HepG2 (cell line): ENCODE measurements at regions not wholly inside any gene's neighbourhood (a gene's known extent, or its start where the extent isn't known, plus 50 kb on each side); places are given as distances from the start of the nearest gene placed in this dataset.
"Not testable (repeated sequence)": the region's sequence is repeated elsewhere in the genome, so short reads cannot be mapped to it uniquely, and the experiment has no call there.

Experiments used
- ATAC-seq: fragments of 200-7000 bp; cut with Tn5 transposase; 3 replicates; pipeline ENCODE4 v1.9.1; 2020; ENCODE audit warnings: mild to moderate bottlenecking, moderate library complexity
- BruUV-seq: library from RNA; stranded (reverse); fragments of 400-500 nt; replicated peaks from 2 replicates; lab custom pipeline; 2021; lab: Mats Ljungman, UMichigan
- CTCF ChIA-PET: fragments of 300-600 bp; formaldehyde crosslinking; extraction: SDS; loops from one replicate; lab custom pipeline; 2021; ENCODE audit warnings: low total read pairs, inconsistent platforms, low intra/inter-chr PET ratio; lab: Yijun Ruan, JAX
- POLR2A ChIA-PET: fragments of 350-600 bp; sonication (Branson Sonifier 250); formaldehyde crosslinking; loops from one replicate; lab custom pipeline; 2020; ENCODE audit warnings: antibody characterized with exemption, inconsistent platforms; lab: Yijun Ruan, JAX
- DNase-seq: peaks from one replicate; pipeline ENCODE4 v3.0.0-alpha.2; 2015; ENCODE audit warnings: low spot score
- FAIRE-seq: peaks from 3 replicates; lab custom pipeline; 2011; peaks lifted over from hg19 to GRCh38; lab: Jason Lieb, UNC
- H2AFZ ChIP-seq: one replicate; pipeline ENCODE4 v1.6.1; 2011; ENCODE audit warnings: low read length, inconsistent platforms
- H3K27ac ChIP-seq: fragments of 300-600 bp; 3 replicates; pipeline ENCODE4 v1.8.0; 2011; ENCODE audit warnings: mixed run types, mild to moderate bottlenecking, mixed read lengths, low read length, inconsistent platforms; ENCODE audit not compliant: insufficient read depth; ENCODE audit errors: extremely low read length
- H3K27me3 ChIP-seq, 2 experiments: fragments of 200-600 bp in 1 of 2; 2 replicates in 1 of 2; 3 replicates in 1 of 2; pipeline versions ENCODE4 v1.6.0 to v1.8.0; 2011; ENCODE audit warnings: low read length in 2 of 2, mild to moderate bottlenecking in 2 of 2, moderate library complexity in 2 of 2, inconsistent platforms in 1 of 2; ENCODE audit not compliant: insufficient read depth in 2 of 2, control insufficient read depth in 1 of 2
- H3K36me3 ChIP-seq, 2 experiments: fragments of 200-600 bp in 1 of 2; replicated peaks in 1 of 2; 2 replicates in 1 of 2; 3 replicates in 1 of 2; pipeline versions ENCODE4 v1.5.1 to v1.8.0; 2011; ENCODE audit warnings: low read length in 2 of 2, inconsistent platforms in 1 of 2; ENCODE audit not compliant: insufficient read depth in 2 of 2, control insufficient read depth in 1 of 2
- H3K4me1 ChIP-seq: 2 replicates; pipeline ENCODE4 v1.5.1; 2012; ENCODE audit warnings: low read length, inconsistent platforms; ENCODE audit not compliant: insufficient read depth
- H3K4me2 ChIP-seq: 2 replicates; pipeline ENCODE4 v1.6.0; 2011; ENCODE audit warnings: low read depth, low read length, inconsistent platforms
- H3K4me3 ChIP-seq, 3 experiments: fragments of 200-600 bp in 1 of 3; sonication (generic), shearing (Covaris generic) in 1 of 3; replicated peaks in 1 of 3; 2 replicates each; pipeline ENCODE4 v1.5.1; 2011 to 2016; ENCODE audit warnings: low read length in 3 of 3, inconsistent platforms in 2 of 3, low read depth in 2 of 3, mild to moderate bottlenecking in 2 of 3, control low read depth in 1 of 3, mixed read lengths in 1 of 3; ENCODE audit not compliant: insufficient read depth in 1 of 3
- H3K79me2 ChIP-seq: one replicate; pipeline ENCODE4 v1.6.1; 2011; ENCODE audit warnings: low read length, inconsistent platforms; ENCODE audit not compliant: insufficient read depth
- H3K9ac ChIP-seq: 2 replicates; pipeline ENCODE4 v1.6.0; 2011; ENCODE audit warnings: mild to moderate bottlenecking, low read depth, low read length, inconsistent platforms; ENCODE audit not compliant: insufficient read depth
- H3K9me3 ChIP-seq: 2 replicates; pipeline ENCODE4 v1.5.1; 2012; ENCODE audit warnings: mild to moderate bottlenecking, low read length
- H4K20me1 ChIP-seq: 2 replicates; pipeline ENCODE4 v1.6.0; 2011; ENCODE audit warnings: inconsistent platforms, mild to moderate bottlenecking, low read length, moderate library complexity; ENCODE audit not compliant: insufficient read depth
- MIER3 ChIP-seq: IDR thresholded peaks from 2 replicates; pipeline ENCODE4 v1.6.1; 2016; ENCODE audit warnings: missing compliant biosample characterization, borderline replicate concordance
- RORA ChIP-seq: sonication (generic); formaldehyde crosslinking; IDR thresholded peaks from 2 replicates; pipeline ENCODE4 v1.5.0; 2020; ENCODE audit warnings: mild to moderate bottlenecking, missing genetic modification reagents, moderate library complexity
- SSRP1 ChIP-seq: IDR thresholded peaks from 2 replicates; pipeline ENCODE4 v1.6.1; 2016; ENCODE audit warnings: control low read depth
- ZBTB7A ChIP-seq: sonication (generic); formaldehyde crosslinking; IDR thresholded peaks from 2 replicates; pipeline ENCODE4 v1.8.0; 2022; ENCODE audit warnings: mild to moderate bottlenecking, missing genetic modification reagents
- ZNF30 ChIP-seq: sonication (generic); formaldehyde crosslinking; IDR thresholded peaks from 2 replicates; pipeline ENCODE4 v1.5.0; 2020; ENCODE audit warnings: mild to moderate bottlenecking, missing genetic modification reagents
- ZNF614 ChIP-seq: IDR thresholded peaks from 2 replicates; pipeline ENCODE4 v1.6.1; 2018; ENCODE audit warnings: missing biosample characterization, missing genetic modification reagents, inconsistent platforms, borderline replicate concordance
- ZNF615 ChIP-seq: sonication (generic); formaldehyde crosslinking; IDR thresholded peaks from 2 replicates; pipeline ENCODE4 v1.5.0; 2020; ENCODE audit warnings: mild to moderate bottlenecking, missing genetic modification reagents, borderline replicate concordance
- ZNF782 ChIP-seq: sonication (generic); formaldehyde crosslinking; IDR thresholded peaks from 2 replicates; pipeline ENCODE4 v1.4.0; 2020; ENCODE audit warnings: missing genetic modification reagents, mild to moderate bottlenecking, borderline replicate concordance
- ZNF878 ChIP-seq: sonication (generic); formaldehyde crosslinking; IDR thresholded peaks from 2 replicates; pipeline ENCODE4 v1.8.1; 2023; ENCODE audit warnings: mild to moderate bottlenecking, missing genetic modification reagents, moderate library complexity
- WGBS: methylation state at CpG from one replicate; pipeline ENCODE4 v1.1.6; 2017; ENCODE audit warnings: low lambda C conversion rate; 5-methylcytosine and 5-hydroxymethylcytosine counted together
- in situ Hi-C: cut with HindIII; loops from 2 replicates; pipeline ENCODE4 v1.10.0; 2017; ENCODE audit warnings: low pct_unique_long_range_greater_than_20kb; ENCODE audit not compliant: extremely low pct_ligation_motif_present
- intact Hi-C: fragments of 100-400 bp; cut with micrococcal nuclease; formaldehyde crosslinking; loops from one replicate; pipeline ENCODE4 v1.10.0; 2022; ENCODE audit not compliant: unreplicated experiment
- TF ChIP-seq, protein P1 (sequence below): fragments of 450-650 bp; IDR thresholded peaks from 2 replicates; pipeline ENCODE4 v1.6.1; 2016

- DNase-seq: no peak
- POLR2A ChIA-PET: no interaction called here
- Histone ChIP-seq H2AFZ (no peak overlapping the region), H3K9me3 (no peaks in the 10 kb centered on the region)
- TF ChIP-seq SSRP1 (CRISPR knock-in tag): no peak
- TF ChIP-seq RORA (CRISPR knock-in tag): no peak
- TF ChIP-seq ZNF614: no peak
- no peak for TF ChIP-seq ZNF615 (CRISPR knock-in tag)
- no peak for TF ChIP-seq ZNF878 (CRISPR knock-in tag)
- no peak for TF ChIP-seq MIER3 (CRISPR knock-in tag)
- TF ChIP-seq ZNF30 (CRISPR knock-in tag): no peak
- TF ChIP-seq, all 625 proteins: peak for 0
- BruUV-seq: no TSS peak
- Histone ChIP-seq H3K79me2 (no peaks in the 10 kb centered on the region), H3K4me1 (peaks cover 37% of the 10 kb centered on the region), H4K20me1 (no peaks in the 10 kb centered on the region), H3K27me3 (no peaks in the 10 kb centered on the region), H3K4me3 (no peak overlapping the region), H3K27ac (no peak overlapping the region), H3K4me2 (no peak overlapping the region), H3K36me3 (no peaks in the 10 kb centered on the region), H3K9ac (no peak overlapping the region)
- CTCF ChIA-PET: no interaction called here
- FAIRE-seq: no peak
- in situ Hi-C loops (no loop called here), intact Hi-C loops (no loop called here)
- no peak for ATAC-seq
- 72% methylated on average over 5 of the region's 5 CpGs for WGBS
Observed at GRCh38 chr2:31810200-31810917, 200.4 kb downstream of the MEMO1 start.

DNA sequence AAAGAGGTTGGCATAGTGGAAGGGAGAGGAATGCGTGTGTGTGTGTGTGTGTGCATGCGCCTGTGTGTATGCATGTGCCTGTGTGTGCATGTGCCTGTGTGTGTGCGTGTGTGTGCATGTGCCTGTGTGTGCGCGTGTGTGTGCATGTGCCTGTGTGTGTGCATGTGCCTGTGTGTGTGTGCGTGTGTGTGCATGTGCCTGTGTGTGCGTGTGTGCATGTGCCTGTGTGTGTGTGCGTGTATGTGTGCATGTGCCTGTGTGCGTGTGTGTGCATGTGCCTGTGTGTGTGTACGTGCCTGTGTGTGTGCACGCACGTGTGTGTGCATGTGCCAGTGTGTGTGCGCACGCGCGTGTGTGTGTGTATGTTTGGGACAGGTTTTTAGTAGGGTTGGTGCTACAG is 205.1 kb downstream of the MEMO1 start:
- Histone ChIP-seq H3K4me3 (no peak overlapping the region), H3K79me2 (no peaks in the 10 kb centered on the region), H3K4me1 (peaks cover 8% of the 10 kb centered on the region), H3K27me3 (no peaks in the 10 kb centered on the region), H3K27ac (no peak overlapping the region), H3K9me3 (no peaks in the 10 kb centered on the region), H3K4me2 (no peak overlapping the region), H4K20me1 (no peaks in the 10 kb centered on the region), H3K9ac (no peak overlapping the region), H3K36me3 (no peaks in the 10 kb centered on the region), H2AFZ (no peak overlapping the region)
- TF ChIP-seq, protein P1, sequence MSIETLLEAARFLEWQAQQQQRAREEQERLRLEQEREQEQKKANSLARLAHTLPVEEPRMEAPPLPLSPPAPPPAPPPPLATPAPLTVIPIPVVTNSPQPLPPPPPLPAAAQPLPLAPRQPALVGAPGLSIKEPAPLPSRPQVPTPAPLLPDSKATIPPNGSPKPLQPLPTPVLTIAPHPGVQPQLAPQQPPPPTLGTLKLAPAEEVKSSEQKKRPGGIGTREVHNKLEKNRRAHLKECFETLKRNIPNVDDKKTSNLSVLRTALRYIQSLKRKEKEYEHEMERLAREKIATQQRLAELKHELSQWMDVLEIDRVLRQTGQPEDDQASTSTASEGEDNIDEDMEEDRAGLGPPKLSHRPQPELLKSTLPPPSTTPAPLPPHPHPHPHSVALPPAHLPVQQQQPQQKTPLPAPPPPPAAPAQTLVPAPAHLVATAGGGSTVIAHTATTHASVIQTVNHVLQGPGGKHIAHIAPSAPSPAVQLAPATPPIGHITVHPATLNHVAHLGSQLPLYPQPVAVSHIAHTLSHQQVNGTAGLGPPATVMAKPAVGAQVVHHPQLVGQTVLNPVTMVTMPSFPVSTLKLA: peak; percentile 93
- TF ChIP-seq ZNF782 (no peak), ZBTB7A (0 out of 2 replicates have a peak, but pooled peaks have one; percentile 19)
- in situ Hi-C loops: no loop called here
- intact Hi-C loops: no loop called here
- no TSS peak for BruUV-seq
- WGBS: 69% methylated on average over 16 of the region's 16 CpGs
- CTCF ChIA-PET: no interaction called here
- POLR2A ChIA-PET: no interaction called here
- no peak for DNase-seq
- FAIRE-seq: no peak
- no peak for ATAC-seq

DNA sequence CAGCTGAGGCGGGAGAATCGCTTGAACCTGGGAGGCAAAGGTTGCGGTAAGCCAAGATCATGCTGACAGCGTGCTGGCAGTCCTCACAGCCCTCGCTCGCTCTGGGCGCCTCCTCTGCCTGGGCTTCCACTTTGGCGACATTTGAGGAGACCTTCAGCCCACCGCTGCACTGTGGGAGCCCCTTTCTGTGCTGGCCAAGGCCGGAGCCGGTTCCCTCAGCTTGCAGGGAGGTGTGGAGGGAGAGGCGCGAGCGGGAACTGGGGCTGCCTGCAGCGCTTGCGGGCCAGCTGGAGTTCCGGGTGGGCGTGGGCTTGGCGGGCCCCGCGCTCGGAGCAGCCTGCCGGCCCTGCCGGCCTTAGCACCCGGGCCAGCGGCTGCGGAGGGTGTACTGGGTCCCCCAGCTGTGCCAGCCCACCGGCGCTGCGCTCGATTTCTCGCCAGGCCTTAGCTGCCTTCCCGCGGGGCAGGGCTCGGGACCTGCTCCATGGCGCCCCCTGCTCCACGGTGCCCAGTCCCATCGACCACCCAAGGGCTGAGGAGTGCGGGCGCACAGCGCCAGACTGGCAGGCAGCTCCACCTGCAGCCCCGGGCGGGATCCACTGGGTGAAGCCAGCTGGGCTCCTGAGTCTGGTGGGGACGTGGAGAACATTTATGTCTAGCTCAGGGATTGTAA is 207.2 kb downstream of the MEMO1 start:
- DNase-seq, FAIRE-seq, H3K79me2 ChIP-seq, H3K27ac ChIP-seq, in situ Hi-C loops, intact Hi-C loops, CTCF ChIA-PET, H3K9me3 ChIP-seq, H3K9ac ChIP-seq, POLR2A ChIA-PET, ATAC-seq, H4K20me1 ChIP-seq, H3K4me3 ChIP-seq, H3K4me2 ChIP-seq, H2AFZ ChIP-seq, BruUV-seq, H3K4me1 ChIP-seq, H3K36me3 ChIP-seq, H3K27me3 ChIP-seq: not testable (repeated sequence)
- 86% methylated on average over 16 of the region's 44 CpGs for WGBS
